Right kidney (tissue), 1 donor: ENCODE measurements at regions not wholly inside any gene's neighbourhood (a gene's known extent, or its start where the extent isn't known, plus 50 kb on each side); places are given as distances from the start of the nearest gene placed in this dataset.
A peak's percentile ranks its signal among the peaks of the same experiment; 100 is the strongest.

Experiments
- DNase-seq: peaks from one replicate; pipeline ENCODE4 v3.0.0-alpha.2; 2016

DNA sequence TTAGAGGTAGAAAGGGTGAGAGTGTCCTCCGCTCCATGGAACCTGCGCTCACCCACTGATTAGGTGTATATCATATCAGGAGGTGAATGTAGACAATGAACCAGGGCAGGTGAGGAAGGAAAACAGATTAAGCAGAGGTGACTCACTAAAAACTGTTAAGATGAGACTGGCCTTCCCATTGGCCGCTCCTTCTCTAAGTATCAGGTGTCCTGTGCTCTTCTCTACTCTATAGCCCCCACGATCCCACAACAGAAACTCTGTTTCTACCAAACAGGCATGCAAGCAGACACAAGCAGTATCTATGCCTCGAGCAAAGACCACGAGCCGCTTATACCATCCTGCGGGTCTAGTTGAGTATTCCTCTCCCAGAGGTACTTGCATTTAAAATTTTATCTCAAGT is 103.1 kb downstream of the SNX19 start:
- DNase-seq = no peak

DNA sequence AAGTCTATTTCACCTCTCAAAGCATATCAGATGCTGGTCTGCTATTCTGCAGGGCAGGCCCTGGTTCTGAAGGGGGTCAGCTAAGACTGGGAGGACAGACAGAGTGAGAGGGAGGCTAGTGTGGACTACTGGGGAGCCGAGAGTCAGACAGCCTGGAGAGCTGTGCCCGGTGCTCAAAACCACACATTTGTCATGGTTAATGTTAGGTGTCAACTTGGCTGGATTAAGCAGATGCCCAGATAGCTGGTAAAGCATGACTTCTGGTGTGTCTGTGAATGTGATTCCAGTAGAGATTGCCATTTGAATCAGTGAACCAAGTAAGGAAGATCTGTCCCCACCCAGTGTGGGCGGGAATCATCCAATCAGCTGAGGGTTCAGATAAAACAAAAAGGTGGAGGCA is 102.6 kb downstream of the SNX19 start:
- no peak for DNase-seq

DNA sequence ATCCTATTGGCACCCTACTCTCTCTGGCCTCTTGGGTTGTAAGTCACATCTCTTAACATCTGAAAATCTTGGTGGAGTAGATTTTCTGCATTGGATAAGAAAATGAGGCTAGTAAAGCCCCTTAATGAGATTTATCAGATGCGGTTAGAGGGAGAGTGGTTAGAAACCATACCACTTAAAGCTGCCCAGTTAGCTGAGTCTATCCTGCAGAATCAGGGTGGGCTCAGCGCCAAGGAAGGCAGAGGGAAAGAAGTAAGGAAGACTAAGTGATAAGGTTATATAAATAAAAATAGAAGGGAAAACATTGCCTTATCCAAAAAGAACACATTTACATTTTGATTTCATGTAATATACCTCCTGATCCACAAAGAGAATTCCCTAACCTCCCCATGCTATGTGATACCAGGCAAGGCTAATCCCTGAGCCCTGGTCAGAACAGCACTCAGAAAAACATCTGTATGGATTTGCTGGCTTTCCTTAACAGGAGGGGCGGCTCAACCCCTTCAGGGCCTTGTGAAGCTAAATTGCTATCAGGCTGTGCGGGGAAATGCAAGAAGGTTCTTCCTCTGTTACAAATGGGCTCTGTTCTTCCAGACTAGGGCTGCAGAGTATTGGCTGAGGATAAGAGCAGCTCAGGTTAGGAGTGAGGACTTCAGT is 101.7 kb downstream of the SNX19 start:
- peak; percentile 19 for DNase-seq

- DNase-seq = peak; percentile 26
Observed at GRCh38 chr11:130815097-130815802, 101.0 kb downstream of the SNX19 start.

GRCh38 chr11:130815956-130816355 is 100.3 kb downstream of the SNX19 start:
- DNase-seq = peak; percentile 35

- DNase-seq = peak; percentile 63
Observed at GRCh38 chr11:130816546-130817329, 99.5 kb downstream of the SNX19 start.

- DNase-seq = no peak
Observed at GRCh38 chr11:130817330-130817944, 98.8 kb downstream of the SNX19 start.

DNA sequence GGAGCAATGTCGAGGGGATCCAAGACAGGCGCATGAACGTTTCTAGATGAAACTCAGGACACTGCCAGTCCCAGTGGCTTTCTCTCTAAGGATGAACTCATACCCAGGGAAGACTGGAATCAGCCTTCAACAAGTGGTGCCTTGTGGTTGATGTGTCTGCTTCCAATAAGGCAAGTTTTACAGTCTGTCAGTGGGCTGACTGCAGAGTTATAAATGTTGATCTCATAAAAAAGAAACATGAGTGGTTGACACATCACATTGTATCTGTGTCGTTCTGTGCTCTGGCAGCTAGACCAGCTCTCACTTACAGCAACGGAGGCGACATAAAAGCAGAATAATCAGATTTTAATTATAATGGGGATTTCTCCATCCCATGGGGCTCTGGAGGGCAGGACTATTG is 96.7 kb downstream of the SNX19 start:
- peak; percentile 22 for DNase-seq
